B cell (primary cell): ENCODE measurements at regions not wholly inside any gene's neighbourhood (a gene's known extent, or its start where the extent isn't known, plus 50 kb on each side); places are given as distances from the start of the nearest gene placed in this dataset.

Experiments
- ATAC-seq: fragments of 200-7000 bp; cut with Tn5 transposase; one replicate; pipeline ENCODE4 v1.10.0; 2021; ENCODE audit warnings: low read depth, mild to moderate bottlenecking, moderate number of reproducible peaks, moderate library complexity
- CTCF ChIA-PET: fragments of 350-600 bp; sonication (Branson Sonifier 250); formaldehyde crosslinking; loops from one replicate; lab custom pipeline; 2021; ENCODE audit warnings: antibody characterized with exemption, inconsistent platforms; lab: Charles Lee
- POLR2A ChIA-PET: fragments of 350-600 bp; sonication (Branson Sonifier 250); formaldehyde crosslinking; loops from one replicate; lab custom pipeline; 2021; ENCODE audit warnings: antibody characterized with exemption; lab: Charles Lee
- DNase-seq: peaks from one replicate; pipeline ENCODE4 v3.0.0; 2013
- H2AFZ ChIP-seq: 2 replicates; pipeline ENCODE4 v1.6.1; 2012; ENCODE audit warnings: mild to moderate bottlenecking, low read depth, low read length; ENCODE audit not compliant: insufficient read depth, poor library complexity, severe bottlenecking
- H3K27ac ChIP-seq, 2 donors: 1 replicate in 1 of 2; 2 replicates in 1 of 2; pipeline ENCODE4 v1.5.1; 2012 to 2013; ENCODE audit warnings: low read length in 2 of 2, mild to moderate bottlenecking in 2 of 2, moderate library complexity in 1 of 2
- H3K27me3 ChIP-seq, 4 experiments: fragments of 200-600 bp in 1 of 4; sonication (generic) in 1 of 4; replicated peaks in 1 of 4; 1 replicate in 2 of 4; 2 replicates in 2 of 4; pipeline versions ENCODE4 v1.6.1 to v1.7.0; 2013 to 2016; ENCODE audit warnings: low read length in 3 of 4, mild to moderate bottlenecking in 2 of 4, mixed read lengths in 1 of 4, moderate library complexity in 1 of 4; ENCODE audit not compliant: insufficient read depth in 4 of 4, control insufficient read depth in 3 of 4; ENCODE audit errors: control extremely low read depth in 1 of 4
- H3K36me3 ChIP-seq, 2 experiments: replicated peaks in 1 of 2; 1 replicate in 1 of 2; 2 replicates in 1 of 2; pipeline versions ENCODE4 v1.6.1 to v1.7.1; 2013; ENCODE audit warnings: low read length in 1 of 2; ENCODE audit not compliant: insufficient read depth in 2 of 2, control insufficient read depth in 1 of 2; ENCODE audit errors: control extremely low read depth in 1 of 2, extremely low read depth in 1 of 2
- H3K4me1 ChIP-seq, 2 donors: fragments of 200-600 bp in 1 of 2; sonication (generic) in 1 of 2; 1 replicate in 1 of 2; 2 replicates in 1 of 2; pipeline versions ENCODE4 v1.5.1 to v1.6.1; 2013 to 2017; ENCODE audit warnings: low read length in 2 of 2; ENCODE audit not compliant: control insufficient read depth in 2 of 2, insufficient read depth in 2 of 2
- H3K4me2 ChIP-seq: replicated peaks from 2 replicates; pipeline ENCODE3; 2012; ENCODE audit warnings: mild to moderate bottlenecking, low read depth, low read length; ENCODE audit not compliant: poor library complexity, severe bottlenecking
- H3K4me3 ChIP-seq, 5 experiments: fragments of 200-600 bp in 1 of 5; sonication (generic) in 1 of 5; 1 replicate in 3 of 5; 2 replicates in 2 of 5; pipeline versions ENCODE4 v1.5.1 to v1.7.0; 2011 to 2016; ENCODE audit warnings: low read length in 4 of 5, mild to moderate bottlenecking in 4 of 5, low read depth in 2 of 5, control low read depth in 1 of 5, moderate library complexity in 1 of 5; ENCODE audit not compliant: insufficient read depth in 1 of 5; ENCODE audit errors: control extremely low read depth in 1 of 5, extremely low read depth in 1 of 5
- H3K79me2 ChIP-seq: fragments of 200-600 bp; sonication (generic); one replicate; pipeline ENCODE4 v1.6.0; 2016; ENCODE audit warnings: low read length; ENCODE audit not compliant: control insufficient read depth, insufficient read depth
- H3K9ac ChIP-seq: fragments of 200-600 bp; sonication (generic); 2 replicates; pipeline ENCODE4 v1.6.1; 2017; ENCODE audit warnings: mild to moderate bottlenecking, low read length, moderate library complexity
- H3K9me3 ChIP-seq, 3 donors: one replicate each; pipeline versions ENCODE4 v1.6.1 to v1.7.1; 2013; ENCODE audit warnings: low read length in 2 of 3; ENCODE audit not compliant: control insufficient read depth in 2 of 3, insufficient read depth in 1 of 3; ENCODE audit errors: control extremely low read depth in 1 of 3
- H4K20me1 ChIP-seq: 2 replicates; pipeline ENCODE4 v1.6.0; 2012; ENCODE audit warnings: mild to moderate bottlenecking, low read length; ENCODE audit not compliant: insufficient read depth, control insufficient read depth, poor library complexity, severe bottlenecking
- H3K27ac Mint-ChIP-seq: one replicate; pipeline ENCODE4 v1.8.0; 2021; ENCODE audit warnings: mixed read lengths
- H3K27me3 Mint-ChIP-seq: one replicate; pipeline ENCODE4 v1.8.0; 2021; ENCODE audit warnings: mixed read lengths
- H3K4me1 Mint-ChIP-seq: one replicate; pipeline ENCODE4 v1.8.0; 2021; ENCODE audit warnings: mixed read lengths
- H3K4me3 Mint-ChIP-seq: one replicate; pipeline ENCODE4 v1.8.0; 2021; ENCODE audit warnings: mixed read lengths
- H3K9me3 Mint-ChIP-seq: one replicate; pipeline ENCODE4 v1.8.0; 2022; ENCODE audit warnings: mixed read lengths; ENCODE audit not compliant: insufficient read depth
- EZH2 ChIP-seq: IDR thresholded peaks from 2 replicates; pipeline ENCODE4 v1.6.1; 2012; ENCODE audit warnings: borderline replicate concordance, low read depth, mild to moderate bottlenecking, moderate library complexity, low read length; ENCODE audit not compliant: insufficient read depth, poor library complexity, severe bottlenecking
- WGBS: methylation state at CpG from one replicate; pipeline ENCODE4 v1.1.5; 2013; ENCODE audit warnings: missing lambda C conversion rate; ENCODE audit not compliant: insufficient coverage; 5-methylcytosine and 5-hydroxymethylcytosine counted together
- intact Hi-C: fragments of 100-400 bp; cut with micrococcal nuclease; formaldehyde crosslinking; loops from one replicate; pipeline ENCODE4 v1.10.0; 2022
- TF ChIP-seq, protein P1 (sequence below): fragments of 200-600 bp; IDR thresholded peaks from one replicate; pipeline ENCODE4 v1.8.0; 2022; ENCODE audit warnings: antibody characterized with exemption, mild to moderate bottlenecking

DNA sequence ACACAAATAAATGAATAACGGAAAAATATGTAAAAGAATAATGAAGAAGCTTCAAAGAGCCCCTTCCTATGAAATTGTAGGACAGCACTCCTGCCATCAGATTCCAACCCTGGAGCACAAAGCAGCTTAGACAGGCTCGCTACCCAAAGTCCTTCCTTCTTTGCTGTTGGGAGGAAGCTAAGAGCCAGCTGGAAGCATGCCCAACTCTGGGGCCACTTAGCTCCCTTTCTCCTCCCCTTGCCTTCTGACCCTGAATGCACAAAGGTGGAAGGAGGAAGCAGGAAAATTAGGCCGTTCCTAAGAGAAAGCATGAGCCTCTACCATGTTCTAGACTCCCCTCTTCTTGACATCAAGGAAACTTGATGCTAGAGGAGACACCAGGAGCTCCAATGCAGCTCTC is 700.8 kb downstream of the RNF144A start:
- H3K79me2 ChIP-seq = no peaks in the 10 kb centered on the region
- CTCF ChIA-PET = no interaction called here
- POLR2A ChIA-PET = no interaction called here

DNA sequence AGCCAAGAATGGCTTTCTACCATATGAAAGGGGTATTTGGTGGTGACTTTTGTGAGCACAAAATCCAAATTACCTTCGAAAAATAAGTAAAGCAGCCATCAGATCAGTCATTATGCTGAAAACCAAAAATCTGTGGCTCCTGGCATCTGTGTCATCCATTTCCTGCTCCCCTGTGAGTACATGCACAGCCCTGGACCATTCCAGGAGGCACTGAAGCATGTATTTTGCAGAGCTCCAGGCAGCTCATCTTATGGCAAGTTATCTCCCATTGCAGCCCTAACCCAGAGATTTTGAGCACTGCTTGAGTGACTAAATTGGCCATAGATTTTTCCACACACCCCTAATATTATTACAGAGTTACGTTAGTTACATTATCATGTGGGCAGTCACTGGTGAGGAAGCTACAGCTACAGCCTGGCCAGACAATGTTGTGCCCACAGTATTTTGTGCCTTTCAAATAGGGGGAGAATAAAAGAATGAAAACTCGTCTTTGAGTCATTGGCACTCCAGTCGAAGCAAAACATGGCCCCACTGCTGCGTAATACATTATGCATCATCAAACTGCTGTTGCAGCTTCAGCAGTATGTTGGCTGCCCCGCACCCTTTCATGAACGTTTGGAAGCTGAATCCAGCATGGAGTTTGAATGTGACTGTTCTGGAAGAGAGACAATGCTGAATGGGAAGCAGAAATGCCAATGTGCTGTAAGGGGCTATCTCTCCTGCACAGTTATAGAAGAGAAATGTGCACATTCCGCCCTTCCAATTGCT is 702.2 kb downstream of the RNF144A start:
- Histone ChIP-seq H3K9me3 (no peaks in the 10 kb centered on the region), H3K4me2 (no peak overlapping the region), H3K27me3 (no peaks in the 10 kb centered on the region), H4K20me1 (no peaks in the 10 kb centered on the region), H3K27ac (no peak overlapping the region), H3K79me2 (no peaks in the 10 kb centered on the region), H3K4me3 (no peak overlapping the region), H3K36me3 (no peaks in the 10 kb centered on the region), H2AFZ (no peak overlapping the region), H3K4me1 (no peaks in the 10 kb centered on the region), H3K9ac (no peak overlapping the region)
- WGBS = 84% methylated on average over 7 of the region's 8 CpGs
- TF ChIP-seq, protein P1, sequence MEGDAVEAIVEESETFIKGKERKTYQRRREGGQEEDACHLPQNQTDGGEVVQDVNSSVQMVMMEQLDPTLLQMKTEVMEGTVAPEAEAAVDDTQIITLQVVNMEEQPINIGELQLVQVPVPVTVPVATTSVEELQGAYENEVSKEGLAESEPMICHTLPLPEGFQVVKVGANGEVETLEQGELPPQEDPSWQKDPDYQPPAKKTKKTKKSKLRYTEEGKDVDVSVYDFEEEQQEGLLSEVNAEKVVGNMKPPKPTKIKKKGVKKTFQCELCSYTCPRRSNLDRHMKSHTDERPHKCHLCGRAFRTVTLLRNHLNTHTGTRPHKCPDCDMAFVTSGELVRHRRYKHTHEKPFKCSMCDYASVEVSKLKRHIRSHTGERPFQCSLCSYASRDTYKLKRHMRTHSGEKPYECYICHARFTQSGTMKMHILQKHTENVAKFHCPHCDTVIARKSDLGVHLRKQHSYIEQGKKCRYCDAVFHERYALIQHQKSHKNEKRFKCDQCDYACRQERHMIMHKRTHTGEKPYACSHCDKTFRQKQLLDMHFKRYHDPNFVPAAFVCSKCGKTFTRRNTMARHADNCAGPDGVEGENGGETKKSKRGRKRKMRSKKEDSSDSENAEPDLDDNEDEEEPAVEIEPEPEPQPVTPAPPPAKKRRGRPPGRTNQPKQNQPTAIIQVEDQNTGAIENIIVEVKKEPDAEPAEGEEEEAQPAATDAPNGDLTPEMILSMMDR = no peak
- no peak for TF ChIP-seq EZH2
- ChIA-PET CTCF (no interaction called here), POLR2A (no interaction called here)
- peaks cover 3% of the 10 kb centered on the region for H3K27me3 Mint-ChIP-seq
- DNase-seq = no peak
- peaks cover 2% of the 10 kb centered on the region for H3K4me1 Mint-ChIP-seq
- H3K27ac Mint-ChIP-seq = no peak overlapping the region
- peaks cover 3% of the 10 kb centered on the region for H3K9me3 Mint-ChIP-seq
- H3K4me3 Mint-ChIP-seq = no peak overlapping the region
- intact Hi-C loops = no loop called here
- ATAC-seq = no peak

More for the DNA sequence above, 700.8 kb downstream of the RNF144A start:
- Mint-ChIP-seq H3K4me1 (peaks cover 2% of the 10 kb centered on the region), H3K4me3 (no peak overlapping the region), H3K27me3 (peaks cover 3% of the 10 kb centered on the region), H3K27ac (no peak overlapping the region), H3K9me3 (peaks cover 3% of the 10 kb centered on the region)
- Histone ChIP-seq H2AFZ (no peak overlapping the region), H3K9me3 (no peaks in the 10 kb centered on the region), H3K4me3 (no peak overlapping the region), H3K4me1 (no peaks in the 10 kb centered on the region), H3K27ac (no peak overlapping the region), H3K36me3 (no peaks in the 10 kb centered on the region), H3K27me3 (no peaks in the 10 kb centered on the region), H4K20me1 (no peaks in the 10 kb centered on the region), H3K4me2 (no peak overlapping the region), H3K9ac (no peak overlapping the region)
- ATAC-seq (no peak), DNase-seq (no peak)
- no peak for TF ChIP-seq EZH2
- TF ChIP-seq, protein P1 = no peak
- no CpG with 5 or more reads among the region's 3 CpGs for WGBS
- intact Hi-C loops = no loop called here
